ENCODE measurements at regions not wholly inside any gene's neighbourhood (a gene's known extent, or its start where the extent isn't known, plus 50 kb on each side); places are given as distances from the start of the nearest gene placed in this dataset.
A peak's percentile ranks its signal among the peaks of the same experiment; 100 is the strongest.

DNA sequence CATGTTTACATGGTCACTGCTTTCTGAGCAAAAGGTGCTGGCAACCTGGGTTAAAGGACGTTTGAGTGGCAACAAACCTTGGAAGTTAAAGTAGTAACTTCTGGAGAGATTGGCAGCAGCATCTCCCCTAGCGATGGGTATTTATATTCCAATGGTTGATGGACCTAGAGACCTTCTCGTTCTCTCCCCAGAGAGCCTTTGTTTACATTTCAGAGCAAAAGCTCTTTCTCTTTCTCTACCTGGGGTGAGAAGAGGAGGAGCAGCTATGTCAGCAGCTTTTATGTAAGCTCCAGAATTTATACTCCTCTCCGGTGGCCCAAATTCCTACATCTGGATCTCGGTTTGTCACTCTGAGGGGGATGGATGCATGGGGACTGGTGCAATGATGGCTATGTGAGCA lies 213.7 kb upstream of the ARL4C start:
- H3K9me3 ChIP-seq (ENCODE audit: insufficient read depth, low read length), result no peaks in the 10 kb centered on the region
- no peak for TF ChIP-seq YY1 (IDR thresholded peaks at IDR 0.05; ENCODE audit: insufficient read depth, insufficient read length)
- TF ChIP-seq ZNF274 (IDR thresholded peaks at IDR 0.05; ENCODE audit: low read depth, low read length), result no peak
- no peak for TF ChIP-seq SUZ12 (IDR thresholded peaks at IDR 0.05; ENCODE audit: extremely low read depth, insufficient read depth, insufficient read length)
- no peak for DNase-seq (ENCODE audit: low read depth, low spot score)
- H3K27me3 ChIP-seq (ENCODE audit: insufficient read depth, insufficient read length), result no peaks in the 10 kb centered on the region
- H3K36me3 ChIP-seq (ENCODE audit: insufficient read depth, insufficient read length, low read length), result no peaks in the 10 kb centered on the region
- no peak overlapping the region for H3K4me3 ChIP-seq (ENCODE audit: insufficient read length, low read depth)
- H3K9ac ChIP-seq (ENCODE audit: insufficient read length, low read depth), result no peak overlapping the region
- peaks cover 8% of the 10 kb centered on the region for H3K4me1 ChIP-seq (ENCODE audit: insufficient read depth, insufficient read length)

DNA sequence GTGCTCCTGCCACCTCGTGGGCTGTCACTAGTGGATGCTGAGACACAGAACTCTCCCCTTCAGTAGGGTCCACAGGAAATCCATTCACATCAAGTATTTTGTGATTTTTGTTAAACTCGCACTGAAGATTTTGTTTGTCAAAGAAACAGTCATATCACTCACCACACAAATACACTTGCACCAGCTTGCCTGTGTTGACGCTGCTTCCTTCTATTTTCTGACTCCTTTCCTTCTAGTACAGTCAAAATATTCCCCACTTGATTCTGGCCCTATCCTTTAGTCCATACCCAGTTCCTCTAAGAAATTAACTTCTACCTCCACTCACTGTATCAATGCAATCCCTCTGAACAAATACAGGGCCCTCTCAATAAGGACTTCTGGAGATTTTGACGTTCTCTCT lies 213.2 kb upstream of the ARL4C start:
- Histone ChIP-seq H3K4me3 (ENCODE audit: insufficient read length, low read depth) (no peak overlapping the region), H3K4me1 (ENCODE audit: insufficient read depth, insufficient read length) (peaks cover 8% of the 10 kb centered on the region), H3K36me3 (ENCODE audit: insufficient read depth, insufficient read length, low read length) (no peaks in the 10 kb centered on the region), H3K9ac (ENCODE audit: insufficient read length, low read depth) (no peak overlapping the region), H3K27me3 (ENCODE audit: insufficient read depth, insufficient read length) (no peaks in the 10 kb centered on the region), H3K9me3 (ENCODE audit: insufficient read depth, low read length) (no peaks in the 10 kb centered on the region)
- TF ChIP-seq YY1 (IDR thresholded peaks at IDR 0.05; ENCODE audit: insufficient read depth, insufficient read length) (no peak), ZNF274 (IDR thresholded peaks at IDR 0.05; ENCODE audit: low read depth, low read length) (no peak), SUZ12 (IDR thresholded peaks at IDR 0.05; ENCODE audit: extremely low read depth, insufficient read depth, insufficient read length) (no peak)
- no peak for DNase-seq (ENCODE audit: low read depth, low spot score)

DNA sequence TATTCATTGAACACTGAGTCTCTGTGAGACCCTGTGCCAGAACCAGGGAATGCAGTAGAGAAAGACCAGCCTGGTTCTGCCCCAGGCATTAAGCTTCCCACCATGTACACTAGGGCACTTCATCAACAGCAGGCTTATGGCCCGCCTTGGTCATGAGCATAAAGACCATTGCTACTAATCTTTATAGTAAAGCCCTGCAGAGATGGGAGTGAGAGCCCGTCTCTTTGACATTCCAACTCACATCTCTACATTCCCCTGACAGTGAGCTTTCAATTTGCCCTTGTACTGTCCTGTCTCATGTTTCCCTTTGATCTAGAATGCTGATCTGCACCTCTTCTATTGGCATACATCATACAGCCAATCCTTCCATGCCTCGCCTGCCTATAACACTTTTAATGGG lies 211.8 kb upstream of the ARL4C start:
- Histone ChIP-seq H3K4me1 (ENCODE audit: insufficient read depth, insufficient read length) (peaks cover 10% of the 10 kb centered on the region), H3K9ac (ENCODE audit: insufficient read length, low read depth) (no peak overlapping the region), H3K9me3 (ENCODE audit: insufficient read depth, low read length) (no peaks in the 10 kb centered on the region), H3K36me3 (ENCODE audit: insufficient read depth, insufficient read length, low read length) (no peaks in the 10 kb centered on the region), H3K4me3 (ENCODE audit: insufficient read length, low read depth) (no peak overlapping the region), H3K27me3 (ENCODE audit: insufficient read depth, insufficient read length) (no peaks in the 10 kb centered on the region)
- no peak for DNase-seq (ENCODE audit: low read depth, low spot score)
- no peak for TF ChIP-seq ZNF274 (IDR thresholded peaks at IDR 0.05; ENCODE audit: low read depth, low read length)
- no peak for TF ChIP-seq YY1 (IDR thresholded peaks at IDR 0.05; ENCODE audit: insufficient read depth, insufficient read length)
- no peak for TF ChIP-seq SUZ12 (IDR thresholded peaks at IDR 0.05; ENCODE audit: extremely low read depth, insufficient read depth, insufficient read length)

DNA sequence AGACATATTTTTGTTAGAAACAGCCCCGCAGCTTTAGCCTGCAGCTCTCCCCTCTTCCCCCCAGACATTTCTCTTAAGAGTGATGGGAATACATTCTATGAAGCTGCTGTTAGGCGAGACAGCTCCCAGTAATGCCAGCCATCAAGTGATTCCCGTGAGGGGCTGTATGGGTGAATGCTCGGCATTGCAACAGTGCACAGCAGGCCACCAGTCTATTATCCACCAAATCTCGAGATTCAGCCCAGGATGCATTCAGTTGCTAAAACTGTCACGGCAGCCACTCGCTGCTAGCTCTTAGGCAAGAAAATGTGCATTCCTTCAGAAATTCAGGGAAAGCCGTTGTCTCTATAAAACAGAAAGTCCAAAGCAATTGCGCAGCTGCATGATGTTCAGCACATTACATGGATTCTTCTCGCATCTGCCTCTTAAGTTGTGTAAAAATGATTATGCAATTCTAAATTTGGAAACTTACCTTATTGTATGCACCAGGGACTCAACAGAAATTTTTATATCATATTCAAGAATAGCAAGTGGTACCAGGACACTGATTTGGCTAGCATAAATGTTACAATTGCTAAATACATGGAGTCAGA lies 211.3 kb upstream of the ARL4C start:
- Histone ChIP-seq H3K4me3 (ENCODE audit: insufficient read length, low read depth) (no peak overlapping the region), H3K36me3 (ENCODE audit: insufficient read depth, insufficient read length, low read length) (no peaks in the 10 kb centered on the region), H3K9me3 (ENCODE audit: insufficient read depth, low read length) (no peaks in the 10 kb centered on the region), H3K9ac (ENCODE audit: insufficient read length, low read depth) (peak overlapping the region; percentile 17), H3K27me3 (ENCODE audit: insufficient read depth, insufficient read length) (no peaks in the 10 kb centered on the region), H3K4me1 (ENCODE audit: insufficient read depth, insufficient read length) (peaks cover 13% of the 10 kb centered on the region)
- DNase-seq (ENCODE audit: low read depth, low spot score), result peak; percentile 61
- TF ChIP-seq SUZ12 (IDR thresholded peaks at IDR 0.05; ENCODE audit: extremely low read depth, insufficient read depth, insufficient read length) (no peak), YY1 (IDR thresholded peaks at IDR 0.05; ENCODE audit: insufficient read depth, insufficient read length) (no peak), ZNF274 (IDR thresholded peaks at IDR 0.05; ENCODE audit: low read depth, low read length) (no peak)

DNA sequence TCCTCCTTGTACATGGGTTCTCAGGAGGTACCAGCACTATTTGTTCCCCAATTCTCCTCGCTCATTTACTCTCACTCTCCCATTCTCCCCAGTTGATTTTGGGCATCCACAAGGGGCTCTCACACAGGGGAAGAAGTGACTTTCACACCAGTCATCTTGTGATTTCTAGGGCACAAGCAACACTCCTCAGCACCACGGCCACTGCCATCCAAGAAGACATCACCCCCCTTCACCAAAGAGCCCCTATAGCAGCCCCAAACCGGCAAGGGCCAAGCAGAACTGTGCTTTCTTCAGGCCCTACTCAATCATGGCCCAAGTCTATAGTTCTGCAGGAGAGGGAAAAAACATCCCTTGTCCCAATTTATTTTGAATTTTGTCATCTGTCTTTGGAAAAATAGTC lies 209.2 kb upstream of the ARL4C start:
- Histone ChIP-seq H3K27me3 (ENCODE audit: insufficient read depth, insufficient read length) (no peaks in the 10 kb centered on the region), H3K4me1 (ENCODE audit: insufficient read depth, insufficient read length) (peaks cover 20% of the 10 kb centered on the region), H3K36me3 (ENCODE audit: insufficient read depth, insufficient read length, low read length) (no peaks in the 10 kb centered on the region), H3K4me3 (ENCODE audit: insufficient read length, low read depth) (no peak overlapping the region), H3K9me3 (ENCODE audit: insufficient read depth, low read length) (no peaks in the 10 kb centered on the region; the same call in 1 of the 2 replicates), H3K9ac (ENCODE audit: insufficient read length, low read depth) (no peak overlapping the region)
- DNase-seq (ENCODE audit: low read depth, low spot score), result no peak
- TF ChIP-seq SUZ12 (IDR thresholded peaks at IDR 0.05; ENCODE audit: extremely low read depth, insufficient read depth, insufficient read length) (no peak), ZNF274 (IDR thresholded peaks at IDR 0.05; ENCODE audit: low read depth, low read length) (no peak), YY1 (IDR thresholded peaks at IDR 0.05; ENCODE audit: insufficient read depth, insufficient read length) (no peak)

DNA sequence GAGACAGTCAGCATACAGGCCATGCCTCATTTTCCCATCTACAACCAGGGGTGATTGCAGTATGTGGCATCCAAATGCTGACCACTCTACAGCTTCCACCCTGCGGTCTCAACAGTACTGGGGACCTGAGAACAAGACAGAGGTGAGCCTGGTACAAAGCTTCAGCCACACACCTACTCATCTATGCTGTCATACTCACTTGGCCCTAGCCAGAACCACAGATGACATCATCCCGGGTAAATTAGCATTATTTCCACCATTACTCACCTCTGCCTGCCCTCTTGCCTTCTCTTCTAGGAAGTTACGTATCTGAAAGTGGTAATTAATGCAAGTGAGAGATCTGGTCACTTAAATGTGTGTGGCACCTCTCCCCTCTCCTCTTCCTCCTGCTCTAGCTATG lies 208.2 kb upstream of the ARL4C start:
- H3K36me3 ChIP-seq (ENCODE audit: insufficient read depth, insufficient read length, low read length), result no peaks in the 10 kb centered on the region
- H3K4me1 ChIP-seq (ENCODE audit: insufficient read depth, insufficient read length), result peaks cover 20% of the 10 kb centered on the region
- no peak for TF ChIP-seq ZNF274 (IDR thresholded peaks at IDR 0.05; ENCODE audit: low read depth, low read length)
- TF ChIP-seq SUZ12 (IDR thresholded peaks at IDR 0.05; ENCODE audit: extremely low read depth, insufficient read depth, insufficient read length), result no peak
- no peak for TF ChIP-seq YY1 (IDR thresholded peaks at IDR 0.05; ENCODE audit: insufficient read depth, insufficient read length)
- no peak overlapping the region for H3K9ac ChIP-seq (ENCODE audit: insufficient read length, low read depth)
- H3K4me3 ChIP-seq (ENCODE audit: insufficient read length, low read depth), result no peak overlapping the region
- DNase-seq (ENCODE audit: low read depth, low spot score), result no peak
- no peaks in the 10 kb centered on the region; the same call in 1 of the 2 replicates for H3K9me3 ChIP-seq (ENCODE audit: insufficient read depth, low read length)
- no peaks in the 10 kb centered on the region for H3K27me3 ChIP-seq (ENCODE audit: insufficient read depth, insufficient read length)

DNA sequence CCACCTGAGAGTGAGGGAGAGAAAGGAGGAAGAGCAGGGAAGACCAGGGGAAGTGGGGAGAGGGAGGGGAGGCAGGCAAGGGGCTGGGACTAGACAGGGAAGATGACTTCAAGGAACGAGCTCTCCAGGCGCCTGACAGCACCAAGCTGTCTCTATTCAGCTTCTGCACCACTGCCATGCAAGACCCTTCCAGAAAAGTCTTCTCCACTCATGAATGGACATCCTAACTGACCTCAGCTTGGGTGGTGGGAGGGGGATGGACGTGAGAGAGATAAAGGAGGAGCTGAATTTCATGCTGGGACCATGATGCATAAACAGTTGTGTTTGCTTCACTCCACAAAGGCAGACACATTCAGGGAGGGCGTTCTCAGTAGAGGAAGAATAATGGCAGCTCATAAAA lies 206.4 kb upstream of the ARL4C start:
- H3K36me3 ChIP-seq (ENCODE audit: insufficient read depth, insufficient read length, low read length), result no peaks in the 10 kb centered on the region
- peaks cover 12% of the 10 kb centered on the region for H3K4me1 ChIP-seq (ENCODE audit: insufficient read depth, insufficient read length)
- peaks cover 17% of the 10 kb centered on the region for H3K9me3 ChIP-seq (ENCODE audit: insufficient read depth, low read length)
- H3K4me3 ChIP-seq (ENCODE audit: insufficient read length, low read depth), result no peak overlapping the region
- H3K9ac ChIP-seq (ENCODE audit: insufficient read length, low read depth), result no peak overlapping the region
- DNase-seq (ENCODE audit: low read depth, low spot score), result no peak
- no peaks in the 10 kb centered on the region for H3K27me3 ChIP-seq (ENCODE audit: insufficient read depth, insufficient read length)
- no peak for TF ChIP-seq YY1 (IDR thresholded peaks at IDR 0.05; ENCODE audit: insufficient read depth, insufficient read length)
- TF ChIP-seq SUZ12 (IDR thresholded peaks at IDR 0.05; ENCODE audit: extremely low read depth, insufficient read depth, insufficient read length), result no peak
- TF ChIP-seq ZNF274 (IDR thresholded peaks at IDR 0.05; ENCODE audit: low read depth, low read length), result no peak

Data from NT2/D1 (cell line).